Activated CD4-positive, alpha-beta T cell treated with anti-CD3 and anti-CD28 coated beads, Interleukin-2, Interleukin-4, amounts not matched to agents 100 ng/mL and 50 ng/mL, durations not matched to agents 16 hours and 8 hours (primary cell): ENCODE measurements at regions not wholly inside any gene's neighbourhood (a gene's known extent, or its start where the extent isn't known, plus 50 kb on each side); places are given as distances from the start of the nearest gene placed in this dataset.
"Not testable (repeated sequence)": the region's sequence is repeated elsewhere in the genome, so short reads cannot be mapped to it uniquely, and the experiment has no call there.

Experiments used
- DNase-seq: peaks from one replicate; pipeline ENCODE4 v3.0.0-alpha.2; 2020; ENCODE audit warnings: low spot score

- DNase-seq, result no peak
Observed at GRCh38 chr2:150371044-150371818, 116.2 kb downstream of the RND3 start.

GRCh38 chr2:150370561-150370960 is 116.9 kb downstream of the RND3 start:
- DNase-seq, result no peak

GRCh38 chr2:150369862-150370261 is 117.6 kb downstream of the RND3 start:
- DNase-seq, result no peak

- no peak for DNase-seq
Observed at GRCh38 chr2:150358468-150358807, 129.0 kb downstream of the RND3 start.

- DNase-seq, result no peak
Observed at GRCh38 chr2:150357770-150358467, 129.5 kb downstream of the RND3 start.

- DNase-seq, result no peak
Observed at GRCh38 chr2:150355440-150355839, 132.0 kb downstream of the RND3 start.

GRCh38 chr2:150353376-150353775 is 134.1 kb downstream of the RND3 start:
- DNase-seq, result no peak

- DNase-seq, result no peak
Observed at GRCh38 chr2:150351922-150352321, 135.5 kb downstream of the RND3 start.

- DNase-seq, result no peak
Observed at GRCh38 chr2:150350500-150350899, 137.0 kb downstream of the RND3 start.

- DNase-seq, result no peak
Observed at GRCh38 chr2:150346806-150347205, 140.7 kb downstream of the RND3 start.

GRCh38 chr2:150341982-150342680 is 145.3 kb downstream of the RND3 start:
- DNase-seq, result no peak

- no peak for DNase-seq
Observed at GRCh38 chr2:150339951-150340350, 147.5 kb downstream of the RND3 start.

GRCh38 chr2:150339282-150339681 is 148.2 kb downstream of the RND3 start:
- DNase-seq, result no peak

- no peak for DNase-seq
Observed at GRCh38 chr2:150335596-150335995, 151.9 kb downstream of the RND3 start.

GRCh38 chr2:150332383-150332782 is 155.1 kb downstream of the RND3 start:
- no peak for DNase-seq

GRCh38 chr2:150327564-150328489 is 159.6 kb downstream of the RND3 start:
- DNase-seq, result no peak

- no peak for DNase-seq
Observed at GRCh38 chr2:150325656-150326314, 161.7 kb downstream of the RND3 start.

GRCh38 chr2:150323071-150323470 is 164.4 kb downstream of the RND3 start:
- DNase-seq, result not testable (repeated sequence)

GRCh38 chr2:150320608-150321007 is 166.9 kb downstream of the RND3 start:
- DNase-seq, result no peak

GRCh38 chr2:150319658-150320555 is 167.6 kb downstream of the RND3 start:
- DNase-seq, result no peak
